Dedifferentiated amniotic fluid mesenchymal stem cell (primary cell): ENCODE measurements at regions not wholly inside any gene's neighbourhood (a gene's known extent, or its start where the extent isn't known, plus 50 kb on each side); places are given as distances from the start of the nearest gene placed in this dataset.

Experiments
- DNase-seq: peaks from one replicate; pipeline ENCODE4 v3.0.0-alpha.2; 2016; ENCODE audit errors: extremely low spot score

DNA sequence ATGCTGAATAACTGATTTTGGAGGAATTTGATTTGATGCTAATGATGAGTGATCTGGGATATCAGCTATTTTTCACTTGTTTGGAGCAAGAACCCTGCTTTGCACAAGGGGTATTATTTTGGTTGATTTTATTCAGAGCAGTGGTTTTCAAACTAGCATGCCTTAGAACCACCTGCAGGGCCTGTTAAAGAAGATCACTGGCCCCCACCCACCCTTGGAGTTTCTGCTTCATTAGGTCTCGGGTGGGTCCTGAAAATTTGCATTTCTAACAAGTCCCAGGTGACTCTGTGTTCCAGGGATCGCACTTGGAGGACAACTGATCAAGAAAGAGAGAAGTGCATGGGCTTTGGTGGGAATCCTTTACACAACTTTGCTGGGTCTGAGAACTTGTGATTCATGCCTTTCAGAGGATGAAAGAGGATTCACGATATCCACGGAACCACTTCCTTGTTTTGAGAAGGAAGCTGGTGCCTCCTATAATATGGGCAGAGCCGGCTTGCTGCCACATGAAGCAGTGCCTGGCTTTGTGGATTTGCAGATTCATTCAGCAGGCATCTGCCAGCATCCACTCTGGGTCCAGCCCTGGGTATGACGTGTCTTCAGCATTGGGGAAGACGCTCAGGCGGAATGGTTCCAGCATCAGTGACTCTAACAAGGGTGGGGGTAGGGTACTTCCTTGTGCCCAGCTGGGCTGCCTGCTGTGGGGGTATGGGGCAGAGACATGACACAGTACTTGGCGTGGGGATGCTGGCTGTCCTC, 106.6 kb upstream of the PITX1 start:
- peak; percentile 90 for DNase-seq

DNA sequence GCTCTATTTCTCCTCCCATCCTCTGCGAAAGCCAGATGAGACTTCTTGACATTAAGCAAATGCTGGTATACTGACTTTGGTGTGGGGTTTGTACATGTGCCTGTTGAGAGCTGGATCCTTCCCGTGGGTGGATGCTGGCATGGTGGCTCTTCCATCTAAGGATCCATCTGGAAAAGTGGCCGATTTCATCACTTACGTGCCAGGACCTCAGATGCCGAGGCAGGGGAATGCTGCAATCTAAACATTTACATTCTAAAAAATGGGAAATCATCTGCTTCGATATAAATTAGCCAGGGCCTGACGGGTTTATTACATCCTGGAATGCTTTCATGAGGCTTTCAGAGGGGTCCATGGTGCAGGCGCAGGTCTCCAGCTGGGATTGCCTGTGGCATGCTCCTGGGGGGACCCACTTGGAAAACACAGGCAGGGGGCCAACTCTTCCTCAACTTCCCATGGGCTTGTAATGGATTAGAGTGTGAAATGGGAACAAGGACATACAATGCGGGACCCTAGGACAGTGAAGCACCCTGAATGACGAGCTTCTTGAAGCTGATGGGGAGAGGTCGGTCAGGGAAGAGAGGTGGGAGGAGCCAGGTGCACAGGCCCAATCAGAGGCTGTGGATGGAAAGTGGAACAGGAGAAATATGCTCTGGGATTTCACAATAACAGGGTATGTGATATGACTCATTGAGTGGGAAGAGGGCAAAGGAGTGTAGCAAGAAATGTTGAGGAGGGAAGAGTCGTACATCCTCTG, 105.5 kb upstream of the PITX1 start:
- DNase-seq = peak; percentile 76

- DNase-seq = no peak
Observed at GRCh38 chr5:135138116-135138850, 104.3 kb upstream of the PITX1 start.

DNA sequence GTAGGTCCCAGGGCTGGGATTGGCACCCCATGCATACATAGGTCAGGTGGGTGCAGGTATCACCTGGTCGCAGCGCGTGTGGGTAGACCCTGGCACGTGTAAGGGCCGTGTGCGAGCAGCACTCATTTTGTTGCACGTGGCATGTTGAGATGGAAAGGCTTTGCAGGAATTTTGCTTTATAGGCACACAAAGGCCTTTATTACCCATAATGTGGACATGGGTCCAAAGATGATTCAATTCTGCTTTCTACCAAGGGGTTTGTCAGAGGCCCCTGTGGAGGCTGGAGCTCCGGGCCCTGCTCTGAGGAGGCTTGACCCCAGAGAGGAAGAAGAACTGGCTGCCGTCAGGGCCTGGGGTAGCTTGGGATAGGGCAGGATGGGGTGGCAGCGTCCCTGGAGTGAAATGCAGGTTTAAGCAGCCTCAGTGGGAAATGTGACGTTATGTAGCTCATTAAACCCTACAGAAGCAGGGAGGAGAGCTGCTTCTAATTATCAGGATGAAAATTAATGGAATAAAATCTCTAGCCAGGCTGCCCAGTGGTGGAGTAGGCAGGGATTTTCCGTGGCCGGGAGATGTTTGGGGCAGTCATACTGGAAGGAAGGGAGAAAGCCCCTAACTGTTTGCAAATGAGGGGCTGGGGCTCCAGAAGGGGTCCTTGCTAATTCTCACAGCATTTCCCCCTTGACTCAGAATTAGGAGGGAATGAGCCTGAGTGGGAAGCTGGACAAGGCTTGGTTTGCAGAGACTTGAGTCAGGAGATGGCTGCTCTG, 103.3 kb upstream of the PITX1 start:
- no peak for DNase-seq

GRCh38 chr5:135136546-135136945, 102.5 kb upstream of the PITX1 start:
- DNase-seq = no peak

- no peak for DNase-seq
Observed at GRCh38 chr5:135135530-135136226, 101.7 kb upstream of the PITX1 start.

DNA sequence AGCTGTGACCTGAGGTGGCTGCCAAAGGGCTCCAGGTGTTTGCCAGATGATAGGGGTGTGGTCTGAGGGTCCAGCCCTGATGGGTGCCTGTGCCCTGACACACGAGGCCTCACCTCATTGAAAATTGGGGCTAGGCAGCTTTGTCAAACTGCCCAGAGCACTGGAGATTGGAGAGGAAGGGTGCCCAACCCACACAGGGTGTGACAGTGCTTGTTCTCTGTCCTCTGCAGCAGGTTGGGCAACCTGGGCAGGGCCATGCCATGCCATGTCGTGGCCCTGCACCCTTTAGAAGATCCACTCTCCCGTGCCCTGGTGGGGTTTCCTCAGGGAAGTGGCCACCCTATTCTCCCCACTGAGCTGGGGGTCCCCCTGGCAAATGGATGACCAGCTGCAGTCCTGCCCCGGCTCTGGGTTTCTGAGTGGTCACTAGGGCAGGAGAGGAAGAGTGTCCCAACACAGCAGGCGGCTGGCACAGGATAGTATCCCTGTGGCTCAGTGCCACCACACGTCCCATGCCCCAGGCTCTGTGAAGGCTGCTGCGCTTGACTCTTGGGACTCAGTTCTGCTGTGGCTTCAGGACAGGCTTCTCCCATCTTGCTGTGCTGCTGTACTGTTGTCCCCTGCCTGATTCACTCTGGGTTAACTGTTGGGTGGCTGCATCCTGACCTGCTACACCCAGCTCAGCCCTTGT, 100.8 kb upstream of the PITX1 start:
- DNase-seq = no peak

DNA sequence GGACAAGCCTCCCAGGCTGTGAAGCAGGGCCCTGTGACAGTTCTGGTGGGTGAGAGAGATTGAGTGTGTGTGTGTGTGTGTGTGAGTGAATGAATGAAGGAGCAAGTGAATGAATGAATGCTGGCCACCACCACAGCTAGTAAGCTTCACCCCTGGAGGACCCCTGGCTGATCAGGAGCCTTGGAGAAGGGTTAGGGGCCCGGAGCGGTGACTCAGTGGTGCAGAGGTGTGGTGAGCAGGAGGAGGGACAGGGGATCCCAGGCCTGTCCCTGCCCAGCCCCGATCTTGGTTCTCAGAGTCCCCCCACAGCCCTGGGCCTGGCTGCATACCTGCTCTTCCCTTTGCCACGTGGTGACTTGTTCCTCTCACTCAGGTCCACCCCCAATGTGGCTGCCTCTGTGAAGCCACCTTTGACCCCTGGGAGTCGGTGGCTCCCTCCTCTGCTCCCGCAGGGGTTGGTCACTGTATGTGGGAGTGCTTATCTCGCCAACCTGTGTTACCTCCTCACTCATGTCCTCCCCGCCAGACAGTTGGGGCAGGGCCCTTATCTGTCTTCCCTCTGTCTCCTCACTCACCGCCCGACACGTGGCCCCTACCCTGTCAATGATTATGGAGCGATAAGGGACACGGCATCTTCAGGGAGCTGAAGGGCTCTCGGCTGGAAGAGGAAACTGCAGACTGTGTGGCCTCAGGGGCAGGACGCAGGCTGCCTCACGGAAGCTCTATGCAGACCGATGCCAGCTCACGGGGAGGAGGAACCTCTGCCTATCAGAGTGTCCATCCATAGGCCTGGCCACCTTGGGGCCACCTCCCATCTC, 99.9 kb upstream of the PITX1 start:
- no peak for DNase-seq

- no peak for DNase-seq
Observed at GRCh38 chr5:135133181-135133580, 99.2 kb upstream of the PITX1 start.

- no peak for DNase-seq
Observed at GRCh38 chr5:135131801-135132680, 98.0 kb upstream of the PITX1 start.

GRCh38 chr5:135130261-135131215, 96.5 kb upstream of the PITX1 start:
- no peak for DNase-seq

GRCh38 chr5:135129307-135129706, 95.3 kb upstream of the PITX1 start:
- no peak for DNase-seq

GRCh38 chr5:135128361-135128760, 94.3 kb upstream of the PITX1 start:
- no peak for DNase-seq

DNA sequence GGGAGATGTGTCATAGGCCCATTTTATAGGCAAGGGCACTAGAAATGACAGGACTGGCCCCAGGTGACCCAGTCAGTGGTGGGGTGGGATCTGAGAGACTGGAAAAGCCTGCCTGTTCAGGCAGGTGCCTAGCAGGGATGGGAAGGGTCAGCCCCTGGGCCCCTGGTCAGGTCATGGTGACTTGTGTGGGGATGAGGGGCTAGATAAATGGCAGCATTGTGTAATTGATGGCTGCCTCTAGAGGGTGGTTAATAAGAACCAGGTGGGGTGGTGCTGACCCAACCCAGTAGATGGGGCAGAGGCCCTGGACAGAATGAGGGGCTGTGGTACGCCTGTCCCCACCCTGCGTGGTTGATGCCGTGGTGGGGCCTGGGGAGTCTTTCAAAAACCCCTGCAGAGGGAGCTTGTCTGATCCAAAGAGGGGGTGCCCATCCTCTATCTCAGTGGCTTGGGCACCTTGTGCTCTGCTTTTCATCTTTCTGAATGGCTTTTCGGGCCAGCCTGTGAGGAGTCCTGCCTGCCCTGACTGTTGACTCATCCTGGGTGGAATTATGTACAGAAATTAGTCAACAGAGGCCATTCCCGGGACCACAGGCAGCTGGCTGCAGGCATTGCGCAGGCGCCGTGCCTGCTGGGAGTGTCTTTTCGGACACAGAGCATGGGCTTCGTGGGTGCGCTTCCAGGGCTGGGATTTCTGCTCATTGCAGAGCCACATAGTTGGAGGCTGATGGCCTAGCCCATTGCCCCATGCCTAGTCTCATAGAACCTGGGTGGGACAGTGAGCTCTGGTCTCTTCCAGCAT, 93.6 kb upstream of the PITX1 start:
- DNase-seq = peak; percentile 82

GRCh38 chr5:135126688-135127438, 92.8 kb upstream of the PITX1 start:
- no peak for DNase-seq

DNA sequence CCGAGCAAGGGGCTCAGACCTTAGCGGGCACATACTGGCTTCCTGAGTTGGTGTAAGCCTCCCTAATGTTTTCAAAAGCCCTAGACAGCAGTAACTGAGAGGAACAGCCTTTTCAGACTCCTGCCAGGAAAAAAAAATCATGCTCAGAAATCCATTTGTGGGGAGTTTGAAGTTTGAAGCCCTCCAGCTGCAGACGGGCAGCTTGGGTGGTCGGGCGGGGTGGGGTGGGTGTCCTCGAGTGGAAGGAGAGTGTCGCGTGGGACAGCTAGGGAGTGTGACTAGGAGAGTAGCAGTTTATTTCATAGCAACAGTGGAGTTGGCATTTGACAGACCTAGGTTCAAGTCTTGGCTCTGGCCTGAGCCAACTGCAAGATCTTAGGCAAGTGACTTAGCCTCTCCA, 90.7 kb upstream of the PITX1 start:
- no peak for DNase-seq
